ENCODE measurements at regions not wholly inside any gene's neighbourhood (a gene's known extent, or its start where the extent isn't known, plus 50 kb on each side); places are given as distances from the start of the nearest gene placed in this dataset.

GRCh38 chr6:14626556-14626955 is 509.0 kb downstream of the CD83 start:
- TF ChIP-seq POLR2A (IDR thresholded peaks at IDR 0.05), result no peak
- TF ChIP-seq CTCF (IDR thresholded peaks at IDR 0.05), result no peak
